Thoracic aorta (tissue), 2 donors: ENCODE measurements at regions not wholly inside any gene's neighbourhood (a gene's known extent, or its start where the extent isn't known, plus 50 kb on each side); places are given as distances from the start of the nearest gene placed in this dataset.
"Not testable (repeated sequence)": the region's sequence is repeated elsewhere in the genome, so short reads cannot be mapped to it uniquely, and the experiment has no call there.

Experiments
- ATAC-seq: fragments of 150-250 bp; one replicate; pipeline ENCODE4 v1.8.0; 2017; ENCODE audit warnings: low read depth; ENCODE audit not compliant: insufficient number of reproducible peaks, low FRiP score
- DNase-seq: peaks from one replicate; pipeline ENCODE4 v3.0.0-alpha.2; 2020; ENCODE audit warnings: low spot score
- H3K27ac ChIP-seq, 2 donors: fragments of 200-600 bp; sonication (generic); 1 replicate in 1 of 2; 2 replicates in 1 of 2; pipeline ENCODE4 v1.5.1; 2016; ENCODE audit warnings: mild to moderate bottlenecking in 2 of 2, moderate library complexity in 2 of 2
- H3K27me3 ChIP-seq: fragments of 200-600 bp; sonication (generic); replicated peaks from 2 replicates; pipeline ENCODE4 v1.6.0; 2016; ENCODE audit warnings: mild to moderate bottlenecking; ENCODE audit not compliant: insufficient read depth
- H3K36me3 ChIP-seq: fragments of 200-600 bp; sonication (generic); one replicate; pipeline ENCODE4 v1.5.1; 2016
- H3K4me1 ChIP-seq, 2 donors: fragments of 200-600 bp; sonication (generic); 1 replicate in 1 of 2; 2 replicates in 1 of 2; pipeline versions ENCODE4 v1.5.1 to v1.6.0; 2016; ENCODE audit warnings: low read depth in 2 of 2, mild to moderate bottlenecking in 1 of 2; ENCODE audit not compliant: control insufficient read depth in 1 of 2
- H3K4me3 ChIP-seq: fragments of 200-600 bp; sonication (generic); 2 replicates; pipeline ENCODE4 v1.5.1; 2016; ENCODE audit warnings: mild to moderate bottlenecking
- H3K9me3 ChIP-seq: fragments of 200-600 bp; sonication (generic); 2 replicates; pipeline ENCODE4 v1.5.1; 2016
- TF ChIP-seq, protein P1 (sequence below): fragments of 200-600 bp; sonication (generic); IDR thresholded peaks from one replicate; pipeline ENCODE4 v1.5.1; 2019; ENCODE audit warnings: antibody characterized with exemption

DNA sequence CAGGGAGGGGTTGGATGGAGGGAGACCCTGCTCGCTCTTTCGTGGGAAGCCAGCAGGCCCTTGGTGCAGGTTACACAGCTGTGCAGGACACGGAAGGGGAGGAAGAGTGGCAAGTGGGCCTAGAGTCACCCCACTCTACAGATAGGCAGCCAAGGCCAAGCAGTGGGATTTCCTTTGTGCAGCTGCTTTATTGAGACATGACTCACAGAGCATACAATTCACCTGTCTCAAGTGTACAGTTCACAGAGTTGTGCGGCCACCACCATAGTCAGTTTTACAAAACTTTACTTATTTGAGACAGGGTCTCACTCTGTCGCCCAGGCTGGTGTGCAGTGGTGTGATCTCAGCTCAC lies 91.2 kb upstream of the CIBAR2 start:
- Histone ChIP-seq H3K27me3 (no peaks in the 10 kb centered on the region), H3K27ac (peak overlapping the region; percentile 56 to 89), H3K36me3 (no peaks in the 10 kb centered on the region), H3K4me1 (peaks cover 37 to 62% of the 10 kb centered on the region in 2 donors), H3K4me3 (no peak overlapping the region), H3K9me3 (no peaks in the 10 kb centered on the region)
- TF ChIP-seq, protein P1, sequence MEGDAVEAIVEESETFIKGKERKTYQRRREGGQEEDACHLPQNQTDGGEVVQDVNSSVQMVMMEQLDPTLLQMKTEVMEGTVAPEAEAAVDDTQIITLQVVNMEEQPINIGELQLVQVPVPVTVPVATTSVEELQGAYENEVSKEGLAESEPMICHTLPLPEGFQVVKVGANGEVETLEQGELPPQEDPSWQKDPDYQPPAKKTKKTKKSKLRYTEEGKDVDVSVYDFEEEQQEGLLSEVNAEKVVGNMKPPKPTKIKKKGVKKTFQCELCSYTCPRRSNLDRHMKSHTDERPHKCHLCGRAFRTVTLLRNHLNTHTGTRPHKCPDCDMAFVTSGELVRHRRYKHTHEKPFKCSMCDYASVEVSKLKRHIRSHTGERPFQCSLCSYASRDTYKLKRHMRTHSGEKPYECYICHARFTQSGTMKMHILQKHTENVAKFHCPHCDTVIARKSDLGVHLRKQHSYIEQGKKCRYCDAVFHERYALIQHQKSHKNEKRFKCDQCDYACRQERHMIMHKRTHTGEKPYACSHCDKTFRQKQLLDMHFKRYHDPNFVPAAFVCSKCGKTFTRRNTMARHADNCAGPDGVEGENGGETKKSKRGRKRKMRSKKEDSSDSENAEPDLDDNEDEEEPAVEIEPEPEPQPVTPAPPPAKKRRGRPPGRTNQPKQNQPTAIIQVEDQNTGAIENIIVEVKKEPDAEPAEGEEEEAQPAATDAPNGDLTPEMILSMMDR: no peak
- ATAC-seq (no peak), DNase-seq (no peak)

GRCh38 chr16:85204242-85205010 lies 92.2 kb upstream of the CIBAR2 start:
- H3K9me3 ChIP-seq: no peaks in the 10 kb centered on the region
- H3K27ac ChIP-seq: peak overlapping the region; percentile 27 to 89
- H3K4me3 ChIP-seq: no peak overlapping the region
- ATAC-seq (peak; percentile 40), DNase-seq (no peak)
- no peaks in the 10 kb centered on the region for H3K27me3 ChIP-seq
- no peaks in the 10 kb centered on the region for H3K36me3 ChIP-seq
- TF ChIP-seq, protein P1: no peak
- H3K4me1 ChIP-seq: peaks cover 40 to 66% of the 10 kb centered on the region in 2 donors

GRCh38 chr16:85205257-85205656 lies 93.0 kb upstream of the CIBAR2 start:
- H3K4me3 ChIP-seq, H3K27ac ChIP-seq, H3K36me3 ChIP-seq, H3K27me3 ChIP-seq, H3K9me3 ChIP-seq, ATAC-seq, DNase-seq: not testable (repeated sequence)
- peaks cover 41 to 74% of the 10 kb centered on the region in 2 donors for H3K4me1 ChIP-seq

DNA sequence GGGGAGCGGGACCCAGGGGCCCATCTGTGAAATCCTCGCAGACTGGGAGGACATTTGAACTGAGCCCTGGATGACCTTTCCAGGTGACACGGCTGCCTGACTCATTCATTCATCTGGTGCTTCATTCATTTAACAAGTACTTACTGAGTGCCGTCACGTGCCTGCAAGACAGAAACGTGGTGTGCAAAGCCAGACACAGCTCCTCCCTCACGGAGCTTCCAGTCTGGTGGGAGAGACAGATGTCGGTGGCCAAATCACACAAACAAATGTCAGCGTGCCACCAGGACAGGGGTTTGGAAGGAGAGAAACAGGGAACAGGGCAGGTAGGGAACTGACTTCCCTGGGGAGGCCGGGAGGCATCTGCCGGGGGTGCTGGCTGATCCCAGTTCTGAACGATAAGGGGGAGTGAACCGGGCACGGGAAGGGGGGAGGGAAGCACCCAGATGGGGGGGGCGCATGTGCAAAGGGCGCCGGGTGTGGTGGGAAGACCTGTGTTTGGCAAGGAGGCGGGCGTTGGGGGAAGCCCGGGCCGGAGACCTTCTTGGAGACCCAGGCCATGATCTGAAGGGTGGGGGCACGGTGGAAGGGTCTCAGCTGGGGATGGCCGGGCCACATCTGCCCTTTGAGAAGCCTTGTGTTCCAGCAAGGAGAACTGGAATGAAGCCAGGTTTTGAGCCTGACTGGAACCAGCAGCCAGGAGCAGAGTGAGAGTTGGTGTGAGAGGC lies 93.6 kb upstream of the CIBAR2 start:
- Histone ChIP-seq H3K27ac (peak overlapping the region in 1 of 2 donors; percentile 56), H3K36me3 (no peaks in the 10 kb centered on the region), H3K9me3 (no peaks in the 10 kb centered on the region), H3K4me1 (peaks cover 44 to 80% of the 10 kb centered on the region in 2 donors), H3K27me3 (no peaks in the 10 kb centered on the region), H3K4me3 (peak overlapping the region; percentile 51)
- ATAC-seq (no peak), DNase-seq (no peak)
- TF ChIP-seq, protein P1: no peak

DNA sequence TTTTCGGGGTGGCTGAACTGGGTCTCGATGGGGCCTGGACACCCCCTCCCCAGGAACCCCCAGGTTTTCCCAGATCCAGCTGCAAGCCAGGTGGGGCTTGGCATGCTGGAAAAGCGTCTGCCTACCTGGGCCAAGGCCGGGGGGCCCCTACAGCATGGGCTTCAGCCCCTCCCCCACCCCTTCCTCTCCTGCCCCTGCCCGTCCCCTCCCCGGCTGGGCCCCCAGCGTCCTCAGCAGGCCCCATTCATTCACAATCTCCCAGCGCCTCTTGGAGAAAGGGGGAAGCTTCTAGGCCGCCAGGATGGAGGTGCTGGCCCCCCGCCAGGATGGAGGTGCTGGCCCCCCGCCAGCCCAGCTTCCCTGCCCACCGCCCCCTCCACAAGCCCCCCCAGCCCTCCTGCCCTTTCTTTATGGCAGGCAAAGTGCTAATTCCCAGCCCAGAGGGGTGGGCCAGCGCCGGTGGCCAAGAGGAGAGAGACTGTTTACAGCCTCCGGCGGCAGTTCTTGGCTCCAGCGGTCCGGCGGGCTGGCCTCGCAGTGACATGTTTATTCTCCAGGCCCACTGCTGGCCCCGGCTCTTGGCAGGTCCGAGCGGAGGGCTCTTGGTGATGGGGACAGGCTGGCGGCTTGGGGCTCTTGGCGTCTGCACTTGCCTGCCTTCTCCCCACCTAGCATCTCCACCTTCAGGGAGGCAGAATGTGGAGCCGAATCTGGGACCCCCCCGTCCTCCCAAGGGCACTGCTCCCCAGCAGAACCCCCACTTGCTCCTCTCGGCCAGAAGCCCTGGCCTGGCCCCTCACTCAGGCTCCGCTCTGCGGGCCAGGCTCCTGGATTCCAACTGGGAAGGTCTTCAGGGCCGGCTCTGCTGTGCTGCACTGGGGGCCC lies 94.4 kb upstream of the CIBAR2 start:
- Histone ChIP-seq H3K4me1 (peaks cover 49 to 80% of the 10 kb centered on the region in 2 donors), H3K36me3 (no peaks in the 10 kb centered on the region), H3K9me3 (no peaks in the 10 kb centered on the region), H3K4me3 (peak overlapping the region; percentile 51), H3K27ac (peak overlapping the region; percentile 61 to 67), H3K27me3 (no peaks in the 10 kb centered on the region)
- ATAC-seq: peak; percentile 2
- DNase-seq: peak; percentile 51
- TF ChIP-seq, protein P1: no peak
